RWPE1 (cell line): ENCODE measurements at regions not wholly inside any gene's neighbourhood (a gene's known extent, or its start where the extent isn't known, plus 50 kb on each side); places are given as distances from the start of the nearest gene placed in this dataset.
A peak's percentile ranks its signal among the peaks of the same experiment; 100 is the strongest.

ENCODE experiments used
- CTCF ChIA-PET: fragments of 350-600 bp; sonication (Branson Sonifier 250); formaldehyde crosslinking; extraction: SDS; loops from one replicate; lab custom pipeline; 2021; lab: Yijun Ruan, JAX
- POLR2A ChIA-PET: fragments of 400-600 bp; formaldehyde crosslinking; extraction: SDS; loops from one replicate; lab custom pipeline; 2020; ENCODE audit warnings: antibody characterized with exemption; ENCODE audit not compliant: low non-redundant PET; lab: Yijun Ruan, JAX
- DNase-seq: peaks from one replicate; pipeline ENCODE4 v3.0.0; 2012; ENCODE audit warnings: low spot score
- H3K27ac ChIP-seq: fragments of 450-650 bp; 2 replicates; pipeline ENCODE4 v1.5.1; 2017
- CTCF ChIP-seq: fragments of 450-650 bp; conservative IDR thresholded peaks from 2 replicates; pipeline ENCODE4 v1.5.1; 2017; ENCODE audit warnings: low read depth, mild to moderate bottlenecking

- POLR2A ChIA-PET, result no interaction called here
- DNase-seq, result no peak
- H3K27ac ChIP-seq, result peak overlapping the region; percentile 100
- TF ChIP-seq CTCF, result no peak
- CTCF ChIA-PET, result interaction anchor here (0.6 to 1.1 kb wide), 3 partner anchors 56 to 143 kb away, joined by 3 to 6 read pairs (median 3); no protein-coding TSS in a partner anchor
Measured at GRCh38 chr5:134463991-134464760, 52.5 kb upstream of the CDKN2AIPNL start.

- TF ChIP-seq CTCF, result no peak
- peak overlapping the region; percentile 5; the same call in 1 of the 2 replicates for H3K27ac ChIP-seq
- ChIA-PET POLR2A (no interaction called here), CTCF (interaction anchor here (0.6 to 0.7 kb wide), 2 partner anchors 55 to 142 kb away, joined by 3 read pairs; no protein-coding TSS in a partner anchor)
- DNase-seq, result no peak
Measured at GRCh38 chr5:134463176-134463720, 51.6 kb upstream of the CDKN2AIPNL start.

- no peak for TF ChIP-seq CTCF
- peak overlapping the region; percentile 5; the same call in 1 of the 2 replicates for H3K27ac ChIP-seq
- no peak for DNase-seq
- ChIA-PET CTCF (no interaction called here), POLR2A (no interaction called here)
Measured at GRCh38 chr5:134462761-134463160, 51.1 kb upstream of the CDKN2AIPNL start.

- TF ChIP-seq CTCF, result no peak
- ChIA-PET POLR2A (no interaction called here), CTCF (interaction anchor here (0.7 kb wide), 1 partner anchor 83 kb away, joined by 3 read pairs; no protein-coding TSS in a partner anchor)
- no peak for DNase-seq
- H3K27ac ChIP-seq, result no peak overlapping the region
Measured at GRCh38 chr5:134462047-134462575, 50.4 kb upstream of the CDKN2AIPNL start.
